Right cardiac atrium (tissue), 5 donors: ENCODE measurements at regions not wholly inside any gene's neighbourhood (a gene's known extent, or its start where the extent isn't known, plus 50 kb on each side); places are given as distances from the start of the nearest gene placed in this dataset.
A peak's percentile ranks its signal among the peaks of the same experiment; 100 is the strongest.

ENCODE experiments used
- ATAC-seq, 2 donors: fragments of 200-7000 bp; cut with Tn5 transposase; one replicate each; pipeline versions ENCODE4 v1.8.0 to v1.9.1; 2020; ENCODE audit warnings: moderate library complexity in 2 of 2, mild to moderate bottlenecking in 1 of 2
- DNase-seq, 3 donors: peaks; one replicate each; pipeline ENCODE4 v3.0.0-alpha.2; 2020
- H3K27ac ChIP-seq: one replicate; pipeline ENCODE4 v1.5.1; 2013; ENCODE audit warnings: mild to moderate bottlenecking, low read length, control low read depth, moderate library complexity
- H3K27me3 ChIP-seq: one replicate; pipeline ENCODE4 v1.6.1; 2013; ENCODE audit not compliant: control insufficient read depth, insufficient read depth
- H3K4me1 ChIP-seq: one replicate; pipeline ENCODE4 v1.6.1; 2013; ENCODE audit warnings: low read length; ENCODE audit not compliant: control insufficient read depth, insufficient read depth
- H3K4me3 ChIP-seq: one replicate; pipeline ENCODE4 v1.5.1; 2013; ENCODE audit warnings: low read length, control low read depth
- H3K9me3 ChIP-seq: one replicate; pipeline ENCODE4 v1.6.1; 2013; ENCODE audit warnings: low read length; ENCODE audit not compliant: control insufficient read depth
- WGBS: extraction: QIAGEN DNeasy Blood & Tissue Kit; methylation state at CpG from one replicate; pipeline ENCODE4 v1.1.7; 2013; 5-methylcytosine and 5-hydroxymethylcytosine counted together
- intact Hi-C, 4 donors: fragments of 100-400 bp; cut with DNase I; formaldehyde crosslinking; loops; one replicate each; pipeline versions ENCODE4 v1.11.0 to v1.14.0; 2022 to 2023
- donor health status: healthy with polysubstance abuse.
- donor health status: DM: no; HTN: yes; CAD: no.
- donor health status: DM: no; HTN: no; CAD: no.
- donor health status: DM: no; HTN: yes; CAD: no; lungs with severe emphysema.
- donor health status: DM: yes; HTN: yes; CAD: no.

- intact Hi-C loops, result loop anchor here in 1 of 4 donors (10.0 kb wide), 2 partner anchors 67 to 203 kb away; partner anchors contain the start of gene SLC45A1
- 93% methylated on average over 4 of the region's 4 CpGs for WGBS
- no peak for ATAC-seq
- no peaks in the 10 kb centered on the region for H3K27me3 ChIP-seq
- DNase-seq, result no peak
- no peak overlapping the region for H3K4me3 ChIP-seq
- peaks cover 6% of the 10 kb centered on the region for H3K4me1 ChIP-seq
- H3K27ac ChIP-seq, result no peak overlapping the region
- H3K9me3 ChIP-seq, result no peaks in the 10 kb centered on the region
Measured at GRCh38 chr1:8111560-8111959, 85.5 kb upstream of the ERRFI1 start.

GRCh38 chr1:8109216-8109615 is 83.1 kb upstream of the ERRFI1 start:
- Histone ChIP-seq H3K4me3 (no peak overlapping the region), H3K27me3 (no peaks in the 10 kb centered on the region), H3K4me1 (peaks cover 2% of the 10 kb centered on the region), H3K27ac (no peak overlapping the region), H3K9me3 (no peaks in the 10 kb centered on the region)
- WGBS, result 82% methylated on average over 4 of the region's 4 CpGs
- intact Hi-C loops, result no loop called here
- DNase-seq (no peak), ATAC-seq (no peak)

GRCh38 chr1:8107897-8108296 is 81.8 kb upstream of the ERRFI1 start:
- DNase-seq, result no peak
- H3K4me3 ChIP-seq, result no peak overlapping the region
- H3K27me3 ChIP-seq, result no peaks in the 10 kb centered on the region
- ATAC-seq, result no peak
- 94% methylated on average over 4 of the region's 4 CpGs for WGBS
- H3K27ac ChIP-seq, result no peak overlapping the region
- H3K4me1 ChIP-seq, result peaks cover 2% of the 10 kb centered on the region
- H3K9me3 ChIP-seq, result no peaks in the 10 kb centered on the region
- intact Hi-C loops, result no loop called here

GRCh38 chr1:8104278-8105236 is 78.4 kb upstream of the ERRFI1 start:
- Histone ChIP-seq H3K9me3 (no peaks in the 10 kb centered on the region), H3K27me3 (no peaks in the 10 kb centered on the region), H3K27ac (no peak overlapping the region), H3K4me3 (no peak overlapping the region), H3K4me1 (peaks cover 2% of the 10 kb centered on the region)
- ATAC-seq (no peak), DNase-seq (no peak)
- WGBS, result 84% methylated on average over 16 of the region's 16 CpGs
- intact Hi-C loops, result no loop called here

GRCh38 chr1:8097908-8098307 is 71.8 kb upstream of the ERRFI1 start:
- intact Hi-C loops, result no loop called here
- no peak overlapping the region for H3K4me3 ChIP-seq
- H3K9me3 ChIP-seq, result no peaks in the 10 kb centered on the region
- ATAC-seq (no peak), DNase-seq (no peak)
- WGBS, result 76% methylated on average over 5 of the region's 5 CpGs
- H3K27me3 ChIP-seq, result no peaks in the 10 kb centered on the region
- H3K4me1 ChIP-seq, result peaks cover 4% of the 10 kb centered on the region
- H3K27ac ChIP-seq, result peak overlapping the region; percentile 58

- WGBS, result 45% methylated on average over 6 of the region's 6 CpGs
- peaks cover 4% of the 10 kb centered on the region for H3K4me1 ChIP-seq
- DNase-seq, result no peak
- no peaks in the 10 kb centered on the region for H3K9me3 ChIP-seq
- H3K27ac ChIP-seq, result peak overlapping the region; percentile 47
- no peaks in the 10 kb centered on the region for H3K27me3 ChIP-seq
- intact Hi-C loops, result no loop called here
- ATAC-seq, result peak; percentile 38 to 40
- no peak overlapping the region for H3K4me3 ChIP-seq
Measured at GRCh38 chr1:8097077-8097799, 71.1 kb upstream of the ERRFI1 start.

- peak in 1 of 2 donors; percentile 25 for ATAC-seq
- peak overlapping the region; percentile 7 for H3K27ac ChIP-seq
- no peaks in the 10 kb centered on the region for H3K27me3 ChIP-seq
- DNase-seq, result no peak
- H3K4me3 ChIP-seq, result no peak overlapping the region
- peaks cover 4% of the 10 kb centered on the region for H3K4me1 ChIP-seq
- no peaks in the 10 kb centered on the region for H3K9me3 ChIP-seq
- intact Hi-C loops, result no loop called here
- WGBS, result 56% methylated on average over 12 of the region's 12 CpGs
Measured at GRCh38 chr1:8096105-8097011, 70.2 kb upstream of the ERRFI1 start.

GRCh38 chr1:8095584-8095983 is 69.5 kb upstream of the ERRFI1 start:
- ATAC-seq, result no peak
- no peak overlapping the region for H3K4me3 ChIP-seq
- 97% methylated on average over 5 of the region's 5 CpGs for WGBS
- H3K27ac ChIP-seq, result no peak overlapping the region
- H3K4me1 ChIP-seq, result peaks cover 4% of the 10 kb centered on the region
- no peaks in the 10 kb centered on the region for H3K9me3 ChIP-seq
- no peak for DNase-seq
- intact Hi-C loops, result no loop called here
- no peaks in the 10 kb centered on the region for H3K27me3 ChIP-seq

GRCh38 chr1:8094481-8095241 is 68.6 kb upstream of the ERRFI1 start:
- no peak for DNase-seq
- no peak overlapping the region for H3K4me3 ChIP-seq
- ATAC-seq, result peak in 1 of 2 donors; percentile 64
- intact Hi-C loops, result no loop called here
- H3K27ac ChIP-seq, result no peak overlapping the region
- H3K27me3 ChIP-seq, result no peaks in the 10 kb centered on the region
- H3K9me3 ChIP-seq, result no peaks in the 10 kb centered on the region
- 56% methylated on average over 18 of the region's 18 CpGs for WGBS
- H3K4me1 ChIP-seq, result peaks cover 4% of the 10 kb centered on the region
